ENCODE measurements at regions not wholly inside any gene's neighbourhood (a gene's known extent, or its start where the extent isn't known, plus 50 kb on each side); places are given as distances from the start of the nearest gene placed in this dataset.

GRCh38 chr20:58004900-58005299 lies 223.6 kb downstream of the ANKRD60 start:
- no peak for TF ChIP-seq CTCF (IDR thresholded peaks at IDR 0.05; ENCODE audit: low read length)
- TF ChIP-seq EZH2 (IDR thresholded peaks at IDR 0.05; ENCODE audit: borderline replicate concordance, low read length), result no peak

All from OCI-LY1 (cell line).